BJ (cell line): ENCODE measurements at regions not wholly inside any gene's neighbourhood (a gene's known extent, or its start where the extent isn't known, plus 50 kb on each side); places are given as distances from the start of the nearest gene placed in this dataset.

Source experiments
- CTCF ChIA-PET: fragments of 350-600 bp; formaldehyde crosslinking; extraction: SDS; loops from one replicate; lab custom pipeline; 2021; ENCODE audit warnings: antibody characterized with exemption, inconsistent platforms; lab: Yijun Ruan, JAX
- POLR2A ChIA-PET: fragments of 300-600 bp; sonication (Branson Sonifier 250); formaldehyde crosslinking; extraction: SDS; loops from one replicate; lab custom pipeline; 2021; ENCODE audit warnings: antibody characterized with exemption; lab: Charles Lee
- DNase-seq: peaks from one replicate; pipeline ENCODE4 v3.0.0-alpha.2; 2011; ENCODE audit warnings: low read depth
- H3K27me3 ChIP-seq: 2 replicates; pipeline ENCODE4 v1.6.0; 2011; ENCODE audit warnings: low read length; ENCODE audit not compliant: control insufficient read depth, insufficient read depth
- H3K36me3 ChIP-seq: 2 replicates; pipeline ENCODE4 v1.5.1; 2011; ENCODE audit warnings: low read length; ENCODE audit not compliant: control insufficient read depth, insufficient read depth
- H3K4me3 ChIP-seq: 2 replicates; pipeline ENCODE4 v1.5.1; 2011; ENCODE audit warnings: low read depth, mild to moderate bottlenecking, control low read depth, low read length
- CTCF ChIP-seq: IDR thresholded peaks from 2 replicates; pipeline ENCODE4 v1.5.1; 2011; ENCODE audit warnings: low read depth, mild to moderate bottlenecking, control low read depth, inconsistent platforms, low read length, moderate library complexity; ENCODE audit not compliant: insufficient read depth

DNA sequence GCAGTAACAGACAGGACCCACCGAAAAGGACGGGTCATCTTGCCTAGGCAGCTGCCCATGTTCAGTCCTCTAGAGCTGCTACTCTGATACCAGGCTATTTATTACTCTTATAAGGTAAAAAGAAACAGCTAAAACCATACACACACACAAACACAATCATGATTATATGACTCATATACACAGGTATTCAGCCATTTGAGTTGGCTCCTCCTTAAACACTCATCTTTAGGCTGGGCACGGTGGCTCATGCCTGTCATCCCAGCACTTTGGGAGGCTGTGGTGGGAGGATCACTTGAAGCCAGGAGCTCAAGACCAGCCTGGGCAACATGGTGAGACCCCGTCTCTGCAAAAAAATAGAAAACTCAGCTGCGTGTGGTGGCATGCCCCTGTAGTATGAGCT is 76.6 kb downstream of the F11 start:
- TF ChIP-seq CTCF: no peak
- ChIA-PET CTCF (no interaction called here), POLR2A (no interaction called here)
- no peak for DNase-seq
- Histone ChIP-seq H3K27me3 (no peaks in the 10 kb centered on the region), H3K36me3 (no peaks in the 10 kb centered on the region), H3K4me3 (no peak overlapping the region)

GRCh38 chr4:186341655-186342054 is 75.7 kb downstream of the F11 start:
- no peaks in the 10 kb centered on the region for H3K27me3 ChIP-seq
- H3K4me3 ChIP-seq: no peak overlapping the region
- CTCF ChIA-PET: no interaction called here
- POLR2A ChIA-PET: no interaction called here
- no peak for DNase-seq
- TF ChIP-seq CTCF: no peak
- no peaks in the 10 kb centered on the region for H3K36me3 ChIP-seq
